D721Med (cell line): ENCODE measurements at regions not wholly inside any gene's neighbourhood (a gene's known extent, or its start where the extent isn't known, plus 50 kb on each side); places are given as distances from the start of the nearest gene placed in this dataset.

Experiments
- DNase-seq: peaks from one replicate; pipeline ENCODE4 v3.0.0; 2011; ENCODE audit warnings: low spot score; ENCODE audit not compliant: insufficient read length
- FAIRE-seq: peaks from 2 replicates; lab custom pipeline; 2011; peaks lifted over from hg19 to GRCh38; lab: Jason Lieb, UNC
- TF ChIP-seq, protein P1 (sequence below): IDR thresholded peaks from 2 replicates; pipeline ENCODE4 v1.5.1; 2012; ENCODE audit warnings: mild to moderate bottlenecking, control low read depth; ENCODE audit not compliant: insufficient read depth; ENCODE audit errors: missing control alignments

- TF ChIP-seq, protein P1, sequence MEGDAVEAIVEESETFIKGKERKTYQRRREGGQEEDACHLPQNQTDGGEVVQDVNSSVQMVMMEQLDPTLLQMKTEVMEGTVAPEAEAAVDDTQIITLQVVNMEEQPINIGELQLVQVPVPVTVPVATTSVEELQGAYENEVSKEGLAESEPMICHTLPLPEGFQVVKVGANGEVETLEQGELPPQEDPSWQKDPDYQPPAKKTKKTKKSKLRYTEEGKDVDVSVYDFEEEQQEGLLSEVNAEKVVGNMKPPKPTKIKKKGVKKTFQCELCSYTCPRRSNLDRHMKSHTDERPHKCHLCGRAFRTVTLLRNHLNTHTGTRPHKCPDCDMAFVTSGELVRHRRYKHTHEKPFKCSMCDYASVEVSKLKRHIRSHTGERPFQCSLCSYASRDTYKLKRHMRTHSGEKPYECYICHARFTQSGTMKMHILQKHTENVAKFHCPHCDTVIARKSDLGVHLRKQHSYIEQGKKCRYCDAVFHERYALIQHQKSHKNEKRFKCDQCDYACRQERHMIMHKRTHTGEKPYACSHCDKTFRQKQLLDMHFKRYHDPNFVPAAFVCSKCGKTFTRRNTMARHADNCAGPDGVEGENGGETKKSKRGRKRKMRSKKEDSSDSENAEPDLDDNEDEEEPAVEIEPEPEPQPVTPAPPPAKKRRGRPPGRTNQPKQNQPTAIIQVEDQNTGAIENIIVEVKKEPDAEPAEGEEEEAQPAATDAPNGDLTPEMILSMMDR, result no peak
- DNase-seq (no peak), FAIRE-seq (no peak)
These were observed 131.2 kb upstream of the KLF4 start for GRCh38 chr9:107620801-107621200.

GRCh38 chr9:107620236-107620635, 130.7 kb upstream of the KLF4 start:
- TF ChIP-seq, protein P1, result no peak
- FAIRE-seq (no peak), DNase-seq (no peak)

DNA sequence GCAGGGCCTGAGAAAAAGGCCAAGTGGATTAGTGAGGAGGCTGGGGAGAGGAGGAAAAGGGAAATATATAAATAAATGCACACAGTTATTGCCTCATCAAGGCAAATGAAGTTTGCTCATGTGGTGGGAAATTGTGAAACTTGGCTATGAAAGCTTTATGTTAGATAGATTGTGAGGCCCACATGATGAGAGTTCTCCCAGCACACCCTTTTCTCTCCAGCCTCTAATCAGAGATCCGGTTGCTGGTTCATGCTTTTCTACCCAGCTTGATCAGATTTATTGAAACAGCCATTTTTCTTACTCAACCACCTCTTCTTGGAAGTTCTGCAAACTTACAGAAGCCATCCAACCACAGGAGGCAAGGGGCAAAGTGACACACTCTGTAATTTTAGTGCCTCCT, 125.8 kb upstream of the KLF4 start:
- DNase-seq, result no peak
- FAIRE-seq, result no peak
- TF ChIP-seq, protein P1, result no peak

- no peak for DNase-seq
- TF ChIP-seq, protein P1, result no peak
- no peak for FAIRE-seq
These were observed 125.2 kb upstream of the KLF4 start for GRCh38 chr9:107614765-107615164.

- DNase-seq, result no peak
- TF ChIP-seq, protein P1, result no peak
- no peak for FAIRE-seq
These were observed 123.8 kb upstream of the KLF4 start for GRCh38 chr9:107613321-107613720.

- FAIRE-seq (no peak), DNase-seq (no peak)
- TF ChIP-seq, protein P1, result no peak
These were observed 122.6 kb upstream of the KLF4 start for GRCh38 chr9:107612136-107612535.

- FAIRE-seq, result no peak
These were observed 120.0 kb upstream of the KLF4 start for GRCh38 chr9:107609547-107609946.

More at GRCh38 chr9:107609547-107609946, 120.0 kb upstream of the KLF4 start:
- TF ChIP-seq, protein P1, result no peak
- no peak for DNase-seq
